Pancreas (tissue), 10 donors: ENCODE measurements at regions not wholly inside any gene's neighbourhood (a gene's known extent, or its start where the extent isn't known, plus 50 kb on each side); places are given as distances from the start of the nearest gene placed in this dataset.

Experiments
- ATAC-seq, 4 donors: fragments of 200-7000 bp; cut with Tn5 transposase; one replicate each; pipeline versions ENCODE4 v1.8.0 to v1.9.1; 2020; ENCODE audit warnings: mild to moderate bottlenecking in 4 of 4, moderate library complexity in 4 of 4
- DNase-seq, 6 donors: peaks; one replicate each; pipeline ENCODE4 v3.0.0-alpha.2; 2020
- FAIRE-seq: peaks from 2 replicates; lab custom pipeline; 2012; peaks lifted over from hg19 to GRCh38; lab: Jason Lieb, UNC
- H3K27ac ChIP-seq, 4 donors: fragments of 200-600 bp; sonication (generic); 1 replicate in 3 of 4; 2 replicates in 1 of 4; pipeline versions ENCODE4 v1.5.0 to v1.8.0; 2020
- H3K27me3 ChIP-seq, 4 donors: fragments of 200-600 bp; one replicate each; pipeline ENCODE4 v1.8.0; 2021
- H3K36me3 ChIP-seq, 3 donors: fragments of 200-600 bp; sonication (generic) in 1 of 3; one replicate each; pipeline versions ENCODE4 v1.5.0 to v1.8.0; 2020 to 2021
- H3K4me1 ChIP-seq, 3 donors: fragments of 200-600 bp; one replicate each; pipeline ENCODE4 v1.8.0; 2021
- H3K4me3 ChIP-seq, 4 donors: fragments of 200-600 bp; sonication (generic) in 2 of 4; one replicate each; pipeline versions ENCODE4 v1.5.0 to v1.8.0; 2020 to 2021
- H3K9me3 ChIP-seq, 4 donors: fragments of 200-600 bp; one replicate each; pipeline ENCODE4 v1.8.0; 2021
- WGBS, 2 donors: extraction: QIAGEN DNeasy Blood & Tissue Kit; methylation state at CpG; one replicate each; pipeline ENCODE4 v1.1.7; 2013; 5-methylcytosine and 5-hydroxymethylcytosine counted together
- intact Hi-C, 3 donors: fragments of 100-400 bp; cut with DNase I; formaldehyde crosslinking; loops; one replicate each; pipeline versions ENCODE4 v1.11.1 to v1.14.2; 2022
- TF ChIP-seq, protein P1 (sequence below), 4 donors: fragments of 200-600 bp; sonication (generic) in 3 of 4; IDR thresholded peaks; one replicate each; pipeline versions ENCODE4 v1.5.0 to v1.8.0; 2021; ENCODE audit warnings: antibody characterized with exemption in 4 of 4
- donor health status: healthy with polysubstance abuse.
- donor health status: DM: no; HTN: no; CAD: no; lungs with moderate emphysema.
- donor health status: DM: no; HTN: no; CAD: no.
- donor health status: control.
- donor health status: control.
- donor health status: Bipolar disorder and iron deficiency.
- donor health status: DM: yes; HTN: yes; CAD: no.
- donor health status: DM: no; HTN: no; CAD: no.
- donor health status: DM: no; HTN: no; CAD: no.
- donor health status: DM: yes; HTN: yes; CAD: no.

GRCh38 chr11:37078521-37078920 lies 480.5 kb upstream of the RAG2 start:
- Histone ChIP-seq H3K27me3 (no peaks in the 10 kb centered on the region), H3K36me3 (no peaks in the 10 kb centered on the region), H3K4me3 (no peak overlapping the region), H3K4me1 (no peaks in the 10 kb centered on the region), H3K9me3 (no peaks in the 10 kb centered on the region), H3K27ac (no peak overlapping the region)
- no peak for DNase-seq
- intact Hi-C loops, result no loop called here
- FAIRE-seq, result no peak
- TF ChIP-seq, protein P1, sequence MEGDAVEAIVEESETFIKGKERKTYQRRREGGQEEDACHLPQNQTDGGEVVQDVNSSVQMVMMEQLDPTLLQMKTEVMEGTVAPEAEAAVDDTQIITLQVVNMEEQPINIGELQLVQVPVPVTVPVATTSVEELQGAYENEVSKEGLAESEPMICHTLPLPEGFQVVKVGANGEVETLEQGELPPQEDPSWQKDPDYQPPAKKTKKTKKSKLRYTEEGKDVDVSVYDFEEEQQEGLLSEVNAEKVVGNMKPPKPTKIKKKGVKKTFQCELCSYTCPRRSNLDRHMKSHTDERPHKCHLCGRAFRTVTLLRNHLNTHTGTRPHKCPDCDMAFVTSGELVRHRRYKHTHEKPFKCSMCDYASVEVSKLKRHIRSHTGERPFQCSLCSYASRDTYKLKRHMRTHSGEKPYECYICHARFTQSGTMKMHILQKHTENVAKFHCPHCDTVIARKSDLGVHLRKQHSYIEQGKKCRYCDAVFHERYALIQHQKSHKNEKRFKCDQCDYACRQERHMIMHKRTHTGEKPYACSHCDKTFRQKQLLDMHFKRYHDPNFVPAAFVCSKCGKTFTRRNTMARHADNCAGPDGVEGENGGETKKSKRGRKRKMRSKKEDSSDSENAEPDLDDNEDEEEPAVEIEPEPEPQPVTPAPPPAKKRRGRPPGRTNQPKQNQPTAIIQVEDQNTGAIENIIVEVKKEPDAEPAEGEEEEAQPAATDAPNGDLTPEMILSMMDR (IDR thresholded peaks at IDR 0.05), result no peak
- 61 to 66% methylated on average over 2 of the region's 2 CpGs for WGBS, 2 donors
- ATAC-seq, result no peak

DNA sequence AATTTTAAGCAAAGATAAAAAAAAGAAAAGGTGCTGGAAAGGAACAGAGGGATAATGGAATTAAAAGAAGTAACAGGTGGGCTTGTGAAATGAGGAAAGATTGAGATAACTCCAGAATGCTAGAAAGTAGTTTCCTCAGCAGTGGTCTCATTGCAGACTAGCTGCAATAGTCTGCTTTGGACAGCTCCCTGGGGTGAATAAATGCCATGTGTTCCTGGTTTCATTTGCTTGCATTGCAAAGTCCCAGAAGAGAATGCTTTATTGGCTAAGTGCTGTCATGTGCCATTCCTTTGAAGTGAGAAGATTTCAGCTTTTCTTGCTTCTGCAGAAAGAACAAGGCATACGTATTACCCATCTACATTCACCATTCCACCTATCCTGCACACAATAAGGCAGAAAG lies 478.8 kb upstream of the RAG2 start:
- no peak for FAIRE-seq
- no peak for ATAC-seq
- no peak for DNase-seq

DNA sequence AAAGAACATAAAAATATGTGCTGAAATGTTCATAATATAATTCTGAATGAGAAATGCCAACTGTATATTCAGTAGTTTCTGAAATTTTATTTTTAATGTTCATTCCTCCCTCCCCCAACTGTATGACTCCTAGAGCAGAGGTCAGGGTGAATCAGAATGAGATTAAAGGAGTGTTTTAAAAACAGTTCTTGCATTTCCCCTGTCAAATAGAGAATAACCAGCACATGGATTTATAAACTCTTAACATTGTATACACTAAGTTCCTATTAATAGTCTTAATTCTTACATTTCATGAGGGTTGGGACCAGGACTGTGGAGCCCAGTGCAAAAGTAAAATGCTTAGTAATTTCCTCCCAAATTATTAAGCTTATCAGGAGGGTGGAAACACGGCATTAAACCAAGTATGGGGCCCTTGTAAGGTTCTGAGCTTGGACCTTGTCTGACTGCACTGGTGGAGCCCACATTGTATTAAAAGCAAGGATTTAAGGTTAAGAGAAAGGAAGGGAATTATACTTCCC lies 474.6 kb upstream of the RAG2 start:
- intact Hi-C loops, result no loop called here
- Histone ChIP-seq H3K36me3 (no peaks in the 10 kb centered on the region), H3K27me3 (no peaks in the 10 kb centered on the region), H3K9me3 (no peaks in the 10 kb centered on the region), H3K4me1 (no peaks in the 10 kb centered on the region), H3K27ac (no peak overlapping the region), H3K4me3 (no peak overlapping the region)
- FAIRE-seq, result no peak
- ATAC-seq, result no peak
- 20 to 30% methylated on average over 1 of the region's 1 CpG for WGBS, 2 donors
- DNase-seq, result no peak
- TF ChIP-seq, protein P1 (IDR thresholded peaks at IDR 0.05), result no peak

More for the DNA sequence above, 478.8 kb upstream of the RAG2 start:
- WGBS, 2 donors, result 25 to 41% methylated on average over 1 of the region's 1 CpG
- Histone ChIP-seq H3K4me3 (no peak overlapping the region), H3K27ac (no peak overlapping the region), H3K27me3 (no peaks in the 10 kb centered on the region), H3K4me1 (no peaks in the 10 kb centered on the region), H3K9me3 (no peaks in the 10 kb centered on the region), H3K36me3 (no peaks in the 10 kb centered on the region)
- intact Hi-C loops, result no loop called here
- TF ChIP-seq, protein P1 (IDR thresholded peaks at IDR 0.05), result no peak

GRCh38 chr11:37050311-37050710 lies 452.3 kb upstream of the RAG2 start:
- no peaks in the 10 kb centered on the region for H3K4me1 ChIP-seq
- TF ChIP-seq, protein P1 (IDR thresholded peaks at IDR 0.05), result no peak
- intact Hi-C loops, result no loop called here
- H3K27me3 ChIP-seq, result no peaks in the 10 kb centered on the region
- FAIRE-seq (no peak), DNase-seq (no peak), ATAC-seq (no peak)
- H3K27ac ChIP-seq, result no peak overlapping the region
- no peaks in the 10 kb centered on the region for H3K36me3 ChIP-seq
- no peak overlapping the region for H3K4me3 ChIP-seq
- no peaks in the 10 kb centered on the region for H3K9me3 ChIP-seq

GRCh38 chr11:37040921-37041320 lies 442.9 kb upstream of the RAG2 start:
- Histone ChIP-seq H3K4me3 (no peak overlapping the region), H3K36me3 (no peaks in the 10 kb centered on the region), H3K27ac (no peak overlapping the region), H3K9me3 (no peaks in the 10 kb centered on the region), H3K4me1 (no peaks in the 10 kb centered on the region), H3K27me3 (no peaks in the 10 kb centered on the region)
- FAIRE-seq (no peak), ATAC-seq (no peak), DNase-seq (no peak)
- intact Hi-C loops, result no loop called here
- TF ChIP-seq, protein P1 (IDR thresholded peaks at IDR 0.05), result no peak
